ENCODE measurements at regions not wholly inside any gene's neighbourhood (a gene's known extent, or its start where the extent isn't known, plus 50 kb on each side); places are given as distances from the start of the nearest gene placed in this dataset.

GRCh38 chr7:82623812-82624211 is 180.2 kb upstream of the CACNA2D1 start:
- ChIA-PET POLR2A (no interaction called here), CTCF (no interaction called here)
- no peak overlapping the region for H3K4me3 Mint-ChIP-seq
- H3K27me3 Mint-ChIP-seq (ENCODE audit: low read depth) = no peaks in the 10 kb centered on the region
- ATAC-seq (no peak), DNase-seq (ENCODE audit: low spot score) (no peak)
- H3K36me3 Mint-ChIP-seq = no peaks in the 10 kb centered on the region
- peaks cover 12% of the 10 kb centered on the region for H3K9me3 Mint-ChIP-seq
- H3K27ac Mint-ChIP-seq = no peak overlapping the region
- TF ChIP-seq MXD4 (CRISPR knock-in tag; IDR thresholded peaks at IDR 0.05; ENCODE audit: borderline replicate concordance) = no peak
- no peak for TF ChIP-seq MYBL2 (CRISPR knock-in tag; IDR thresholded peaks at IDR 0.05)
- TF ChIP-seq ZNF512 (CRISPR knock-in tag; IDR thresholded peaks at IDR 0.05; ENCODE audit: borderline replicate concordance) = no peak
- no peak for TF ChIP-seq ZNF396 (CRISPR knock-in tag; IDR thresholded peaks at IDR 0.05; ENCODE audit: borderline replicate concordance)
- no peak for TF ChIP-seq NFE2L1 (CRISPR knock-in tag; IDR thresholded peaks at IDR 0.05)
- H3K4me1 Mint-ChIP-seq = no peaks in the 10 kb centered on the region

- H3K36me3 Mint-ChIP-seq = no peaks in the 10 kb centered on the region
- no peak overlapping the region for H3K4me3 Mint-ChIP-seq
- TF ChIP-seq TP53 (CRISPR knock-in tag; IDR thresholded peaks at IDR 0.05) (no peak), CREB1 (CRISPR knock-in tag; IDR thresholded peaks at IDR 0.05) (no peak), ZSCAN18 (CRISPR knock-in tag; IDR thresholded peaks at IDR 0.05) (no peak), ZNF416 (CRISPR knock-in tag; IDR thresholded peaks at IDR 0.05) (no peak), GTF2I (CRISPR knock-in tag; conservative IDR thresholded peaks at IDR 0.05) (no peak), E2F5 (CRISPR knock-in tag; IDR thresholded peaks at IDR 0.05) (no peak), USF1 (CRISPR knock-in tag; IDR thresholded peaks at IDR 0.05) (no peak)
- no peak for DNase-seq (ENCODE audit: low spot score)
- POLR2A ChIA-PET = no interaction called here
- H3K27me3 Mint-ChIP-seq (ENCODE audit: low read depth) = no peaks in the 10 kb centered on the region
- CTCF ChIA-PET = no interaction called here
- H3K9me3 Mint-ChIP-seq = peaks cover 12% of the 10 kb centered on the region
- no peak overlapping the region for H3K27ac Mint-ChIP-seq
- no peak for ATAC-seq
- peaks cover 4% of the 10 kb centered on the region for H3K4me1 Mint-ChIP-seq
These were observed 173.6 kb upstream of the CACNA2D1 start for GRCh38 chr7:82617156-82617555.

- POLR2A ChIA-PET = no interaction called here
- H3K9me3 Mint-ChIP-seq = peaks cover 4% of the 10 kb centered on the region
- DNase-seq (ENCODE audit: low spot score) (no peak), ATAC-seq (peak; percentile 43; the same call in 1 of the 2 replicates)
- H3K4me1 Mint-ChIP-seq = peaks cover 4% of the 10 kb centered on the region
- H3K27me3 Mint-ChIP-seq (ENCODE audit: low read depth) = no peaks in the 10 kb centered on the region
- no peaks in the 10 kb centered on the region for H3K36me3 Mint-ChIP-seq
- CTCF ChIA-PET = no interaction called here
- no peak overlapping the region for H3K27ac Mint-ChIP-seq
- H3K4me3 Mint-ChIP-seq = no peak overlapping the region
- TF ChIP-seq ATF2 (CRISPR knock-in tag; IDR thresholded peaks at IDR 0.05; ENCODE audit: borderline replicate concordance, low read depth) (no peak), JUN (CRISPR knock-in tag; IDR thresholded peaks at IDR 0.05) (no peak), STAT6 (CRISPR knock-in tag; conservative IDR thresholded peaks at IDR 0.05; ENCODE audit: low read depth) (no peak), USF1 (CRISPR knock-in tag; IDR thresholded peaks at IDR 0.05) (no peak), ZNF232 (CRISPR knock-in tag; IDR thresholded peaks at IDR 0.05) (no peak), ZNF425 (CRISPR knock-in tag; conservative IDR thresholded peaks at IDR 0.05) (no peak), ZBTB21 (CRISPR knock-in tag; IDR thresholded peaks at IDR 0.05; ENCODE audit: borderline replicate concordance) (no peak), NFATC4 (CRISPR knock-in tag; IDR thresholded peaks at IDR 0.05) (no peak), E2F5 (CRISPR knock-in tag; IDR thresholded peaks at IDR 0.05) (no peak)
These were observed 172.6 kb upstream of the CACNA2D1 start for GRCh38 chr7:82616059-82616728.
